Activated T-helper 1 cell treated with anti-CD3 and anti-CD28 coated beads, Interleukin-12 subunit alpha, Interleukin-12 subunit beta, Interleukin-2, Interleukin-4 antibody, amounts not matched to agents 30 ng/mL and 10 ng/mL and 1 ng/mL, durations not matched to agents 14 hours and 24 hours and 36 hours (primary cell): ENCODE measurements at regions not wholly inside any gene's neighbourhood (a gene's known extent, or its start where the extent isn't known, plus 50 kb on each side); places are given as distances from the start of the nearest gene placed in this dataset.

Source experiments
- DNase-seq: peaks from one replicate; pipeline ENCODE4 v3.0.0; 2021; ENCODE audit warnings: low spot score
- H3K27ac Mint-ChIP-seq: one replicate; pipeline ENCODE4 v1.8.0; 2021; ENCODE audit warnings: mild to moderate bottlenecking, mixed read lengths
- H3K27me3 Mint-ChIP-seq: one replicate; pipeline ENCODE4 v1.8.0; 2022; ENCODE audit warnings: mild to moderate bottlenecking, moderate library complexity, mixed read lengths; ENCODE audit not compliant: insufficient read depth
- H3K36me3 Mint-ChIP-seq: one replicate; pipeline ENCODE4 v1.8.0; 2021; ENCODE audit warnings: low read depth, mixed read lengths
- H3K4me1 Mint-ChIP-seq: one replicate; pipeline ENCODE4 v1.8.0; 2021; ENCODE audit warnings: low read depth, mixed read lengths
- H3K4me3 Mint-ChIP-seq: one replicate; pipeline ENCODE4 v1.8.0; 2021; ENCODE audit warnings: mild to moderate bottlenecking, moderate library complexity, mixed read lengths
- H3K9me3 Mint-ChIP-seq: one replicate; pipeline ENCODE4 v1.8.0; 2021; ENCODE audit warnings: mixed read lengths
- intact Hi-C: fragments of 100-400 bp; cut with micrococcal nuclease; formaldehyde crosslinking; loops from one replicate; pipeline ENCODE4 v1.15.1; 2024

DNA sequence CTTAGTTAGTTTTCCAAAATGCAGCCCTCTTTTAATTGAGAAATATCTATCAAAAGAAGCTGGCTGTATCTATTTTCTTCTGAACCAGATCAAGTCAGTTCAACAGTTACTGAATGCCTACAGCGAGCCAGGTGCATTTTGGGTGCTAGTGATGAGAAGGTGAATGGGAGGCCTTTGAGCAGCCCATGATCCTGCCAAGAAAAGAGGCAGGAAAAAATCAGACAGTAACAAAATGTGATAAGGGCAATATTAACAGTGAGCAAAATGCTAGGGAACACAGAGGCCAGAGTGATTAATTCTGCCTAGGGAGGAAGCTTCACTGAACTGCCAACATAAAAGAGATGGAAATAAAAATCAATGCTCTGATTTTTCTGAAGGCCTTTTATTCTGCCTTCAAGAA lies 248.5 kb downstream of the SNCA start:
- Mint-ChIP-seq H3K36me3 (no peaks in the 10 kb centered on the region), H3K27ac (no peak overlapping the region), H3K4me1 (no peaks in the 10 kb centered on the region), H3K4me3 (no peak overlapping the region), H3K9me3 (no peaks in the 10 kb centered on the region), H3K27me3 (peaks cover 10% of the 10 kb centered on the region)
- no peak for DNase-seq
- intact Hi-C loops: no loop called here

DNA sequence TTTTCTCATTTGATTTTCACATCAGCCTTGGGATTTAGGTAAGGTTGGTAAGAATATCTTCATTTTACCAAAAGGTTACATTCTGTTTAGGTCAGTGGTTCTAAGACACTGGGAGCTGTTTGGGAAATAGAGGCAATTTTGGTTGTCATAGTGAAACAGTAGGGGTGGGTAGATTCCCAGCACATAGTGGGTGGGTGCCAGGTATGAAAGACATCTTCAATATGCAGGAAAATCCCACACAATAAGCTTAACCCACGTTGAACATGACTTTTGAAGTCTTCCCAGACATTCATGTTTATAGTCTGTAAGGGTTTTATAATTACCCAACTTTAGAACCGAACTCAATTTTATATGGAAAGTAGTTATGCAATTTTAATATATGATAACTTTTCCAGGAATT lies 249.6 kb downstream of the SNCA start:
- no peak overlapping the region for H3K4me3 Mint-ChIP-seq
- no peaks in the 10 kb centered on the region for H3K9me3 Mint-ChIP-seq
- peaks cover 13% of the 10 kb centered on the region for H3K27me3 Mint-ChIP-seq
- no peak for DNase-seq
- H3K36me3 Mint-ChIP-seq: no peaks in the 10 kb centered on the region
- no peaks in the 10 kb centered on the region for H3K4me1 Mint-ChIP-seq
- no peak overlapping the region for H3K27ac Mint-ChIP-seq
- intact Hi-C loops: loop anchor here (2.0 kb wide), 1 partner anchor 313 kb away; no protein-coding TSS in a partner anchor

DNA sequence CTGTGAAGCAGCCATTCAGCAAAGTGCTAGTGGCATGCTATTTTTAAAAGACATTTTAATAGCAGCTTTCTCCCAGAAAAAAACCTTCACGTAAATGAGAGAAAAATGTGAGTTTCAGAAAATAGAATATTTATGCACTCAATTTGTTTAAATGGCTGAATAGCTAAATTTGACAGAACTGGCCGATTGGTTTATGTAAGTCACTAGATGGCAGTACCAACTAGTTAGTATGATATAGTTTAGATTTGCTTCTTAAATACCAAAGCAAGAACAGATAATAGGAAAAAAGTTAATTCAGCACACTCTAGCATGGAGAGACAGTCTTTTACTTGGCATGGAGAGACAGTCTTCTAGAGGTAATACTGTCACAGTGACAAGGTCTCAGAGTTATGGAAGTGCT lies 250.1 kb downstream of the SNCA start:
- intact Hi-C loops: loop anchor here (2.0 kb wide), 1 partner anchor 314 kb away; no protein-coding TSS in a partner anchor
- DNase-seq: no peak
- Mint-ChIP-seq H3K27ac (no peak overlapping the region), H3K4me1 (no peaks in the 10 kb centered on the region), H3K27me3 (peaks cover 16% of the 10 kb centered on the region), H3K4me3 (no peak overlapping the region), H3K9me3 (no peaks in the 10 kb centered on the region), H3K36me3 (no peaks in the 10 kb centered on the region)

DNA sequence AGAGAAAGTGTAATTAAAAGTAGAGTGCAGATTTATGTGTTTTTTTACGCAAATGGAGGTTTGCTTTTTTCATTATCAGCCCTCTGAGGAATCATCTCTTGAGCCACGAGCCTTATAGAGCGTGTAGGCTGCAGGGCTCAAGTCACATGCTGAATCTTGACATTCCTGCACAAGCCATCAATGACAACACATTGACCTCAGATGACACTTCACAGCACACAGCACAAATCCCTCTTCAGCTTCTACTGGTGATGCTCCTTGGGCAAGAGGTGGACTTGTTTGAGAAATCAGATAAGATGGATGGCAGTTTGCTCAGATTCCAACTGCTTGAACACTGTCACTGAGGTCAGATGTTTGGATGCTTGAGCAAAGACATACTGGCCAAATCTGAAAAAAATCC lies 250.6 kb downstream of the SNCA start:
- no peaks in the 10 kb centered on the region for H3K4me1 Mint-ChIP-seq
- H3K27ac Mint-ChIP-seq: no peak overlapping the region
- peaks cover 13% of the 10 kb centered on the region for H3K27me3 Mint-ChIP-seq
- H3K9me3 Mint-ChIP-seq: no peaks in the 10 kb centered on the region
- DNase-seq: no peak
- H3K36me3 Mint-ChIP-seq: no peaks in the 10 kb centered on the region
- no peak overlapping the region for H3K4me3 Mint-ChIP-seq
- intact Hi-C loops: loop anchor here (2.0 kb wide), 1 partner anchor 314 kb away; no protein-coding TSS in a partner anchor

DNA sequence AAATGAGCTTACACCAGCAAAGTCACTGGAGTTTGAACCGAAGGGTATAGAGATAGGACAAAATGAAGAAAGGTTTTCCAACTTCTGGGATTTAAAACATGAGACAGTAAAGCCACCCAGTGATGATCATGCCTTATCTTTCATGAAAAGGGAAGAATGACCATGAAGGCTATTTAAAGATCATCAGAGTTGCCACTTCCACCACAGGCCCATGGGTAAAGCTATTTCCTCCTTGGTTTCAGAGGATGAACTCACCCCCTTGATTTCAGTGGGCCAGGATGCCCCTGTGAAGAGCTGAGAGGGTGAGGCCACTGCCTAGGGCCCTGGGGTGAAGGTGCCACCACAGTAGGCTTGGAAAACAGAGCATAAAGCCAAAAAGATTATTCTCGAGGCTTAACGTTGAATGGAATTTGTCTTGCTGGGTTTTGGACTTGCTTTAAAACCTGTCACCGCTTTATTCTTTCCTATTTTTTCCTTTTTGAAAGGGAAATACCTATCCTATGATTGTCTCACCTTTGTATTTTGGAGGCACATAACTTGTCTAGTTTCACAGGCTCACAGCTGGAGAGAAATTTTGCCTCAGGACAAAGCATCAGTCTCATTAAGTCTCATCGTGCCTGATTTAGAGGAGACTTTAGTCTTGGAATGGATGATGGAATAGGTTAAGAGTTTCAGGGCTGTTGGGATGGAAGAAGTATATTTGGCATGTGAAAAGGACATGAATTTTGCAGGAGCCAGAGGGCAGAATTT lies 254.0 kb downstream of the SNCA start:
- intact Hi-C loops: no loop called here
- Mint-ChIP-seq H3K9me3 (no peaks in the 10 kb centered on the region), H3K27me3 (peaks cover 12% of the 10 kb centered on the region), H3K4me3 (no peak overlapping the region), H3K36me3 (no peaks in the 10 kb centered on the region), H3K27ac (no peak overlapping the region), H3K4me1 (no peaks in the 10 kb centered on the region)
- no peak for DNase-seq

DNA sequence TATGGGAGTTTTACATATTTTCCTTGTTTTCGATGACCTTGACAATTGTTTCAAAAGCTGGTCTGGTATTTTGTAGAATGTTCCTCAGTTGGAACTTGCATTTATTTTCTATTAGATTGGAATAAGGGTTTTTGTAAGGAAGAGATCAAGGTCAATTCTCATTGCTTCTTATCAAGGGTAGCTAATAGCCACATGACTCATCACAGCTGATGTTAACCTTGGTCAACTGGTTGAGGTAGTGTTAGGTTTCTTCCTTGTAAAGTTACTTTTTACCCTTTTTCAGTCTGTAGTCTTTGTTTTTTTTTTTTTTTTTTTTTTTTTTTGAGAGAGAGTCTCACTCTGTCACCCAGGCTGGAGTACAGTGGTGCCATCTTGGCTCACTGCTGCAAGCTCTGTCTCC lies 257.2 kb downstream of the SNCA start:
- intact Hi-C loops: no loop called here

DNA sequence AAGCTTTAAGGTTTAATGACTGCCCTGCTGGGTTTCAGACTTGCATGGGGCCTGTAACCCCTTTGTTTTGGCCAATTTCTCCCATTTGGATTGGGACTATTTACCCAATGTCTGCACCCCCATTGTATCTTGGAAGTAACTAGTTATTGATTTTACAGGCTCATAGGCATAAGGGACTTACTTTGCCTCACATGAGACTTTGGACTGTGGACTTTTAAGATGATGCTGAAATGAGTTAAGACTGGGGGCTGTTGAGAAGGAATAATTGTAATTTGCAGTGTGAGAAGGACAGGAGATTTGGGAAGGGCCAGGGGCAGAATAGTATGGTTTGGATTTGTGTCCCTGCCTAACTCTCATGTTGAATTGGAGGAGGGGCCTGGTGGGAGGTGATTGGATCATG lies 260.7 kb downstream of the SNCA start:
- H3K27me3 Mint-ChIP-seq: peaks cover 2% of the 10 kb centered on the region

More for the DNA sequence above, 257.2 kb downstream of the SNCA start:
- no peak overlapping the region for H3K4me3 Mint-ChIP-seq
- DNase-seq: no peak
- no peaks in the 10 kb centered on the region for H3K4me1 Mint-ChIP-seq
- peaks cover 8% of the 10 kb centered on the region for H3K27me3 Mint-ChIP-seq
- no peak overlapping the region for H3K27ac Mint-ChIP-seq
- H3K9me3 Mint-ChIP-seq: no peaks in the 10 kb centered on the region
- H3K36me3 Mint-ChIP-seq: no peaks in the 10 kb centered on the region

DNA sequence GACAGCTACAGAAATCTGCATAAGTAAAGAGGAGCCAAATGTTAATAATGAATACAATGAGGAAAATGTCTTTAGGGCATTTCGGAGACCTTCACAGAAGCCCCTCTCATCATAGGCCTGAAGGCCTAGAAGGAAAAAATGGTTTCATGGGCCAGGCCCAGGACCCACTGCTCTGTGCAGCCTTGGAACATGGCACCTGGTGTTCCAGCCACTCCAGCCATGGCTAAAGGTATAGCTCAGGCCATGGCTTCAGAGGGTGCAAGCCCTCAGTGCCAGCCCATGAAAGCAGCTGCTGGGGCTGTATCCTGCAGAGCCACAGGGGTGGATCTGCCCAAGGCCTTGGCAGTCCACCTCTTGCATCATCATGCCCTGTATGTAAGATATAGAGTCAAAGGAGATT lies 261.1 kb downstream of the SNCA start:
- intact Hi-C loops: no loop called here
- H3K4me3 Mint-ChIP-seq: no peak overlapping the region
- H3K36me3 Mint-ChIP-seq: no peaks in the 10 kb centered on the region
- DNase-seq: no peak
- no peaks in the 10 kb centered on the region for H3K9me3 Mint-ChIP-seq
- no peaks in the 10 kb centered on the region for H3K4me1 Mint-ChIP-seq
- no peak overlapping the region for H3K27ac Mint-ChIP-seq
- H3K27me3 Mint-ChIP-seq: peaks cover 2% of the 10 kb centered on the region

More for the DNA sequence above, 260.7 kb downstream of the SNCA start:
- intact Hi-C loops: no loop called here
- no peak overlapping the region for H3K27ac Mint-ChIP-seq
- H3K4me3 Mint-ChIP-seq: no peak overlapping the region
- H3K9me3 Mint-ChIP-seq: no peaks in the 10 kb centered on the region
- DNase-seq: no peak
- H3K36me3 Mint-ChIP-seq: no peaks in the 10 kb centered on the region
- H3K4me1 Mint-ChIP-seq: no peaks in the 10 kb centered on the region

DNA sequence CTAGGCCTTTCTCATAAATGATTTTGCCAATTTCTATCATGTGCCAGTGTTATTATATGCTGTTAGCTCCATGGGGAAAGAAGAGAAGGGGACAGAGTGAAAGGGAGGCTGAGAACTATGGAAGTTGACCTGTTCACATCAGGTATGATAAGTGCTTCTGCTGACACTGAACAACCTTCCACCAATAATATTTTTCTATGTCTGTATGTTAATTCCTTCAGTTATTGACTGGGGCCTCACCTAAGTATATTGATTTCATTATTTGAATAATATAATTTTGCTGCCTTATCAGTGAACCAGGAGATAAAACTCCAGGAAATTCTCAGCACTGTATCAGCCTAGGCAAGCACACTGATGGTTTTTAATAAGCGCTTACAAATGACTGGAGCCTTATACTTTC lies 262.8 kb downstream of the SNCA start:
- Mint-ChIP-seq H3K4me1 (no peaks in the 10 kb centered on the region), H3K36me3 (no peaks in the 10 kb centered on the region), H3K4me3 (no peak overlapping the region), H3K27ac (no peak overlapping the region), H3K27me3 (no peaks in the 10 kb centered on the region), H3K9me3 (no peaks in the 10 kb centered on the region)
- intact Hi-C loops: no loop called here
- no peak for DNase-seq

DNA sequence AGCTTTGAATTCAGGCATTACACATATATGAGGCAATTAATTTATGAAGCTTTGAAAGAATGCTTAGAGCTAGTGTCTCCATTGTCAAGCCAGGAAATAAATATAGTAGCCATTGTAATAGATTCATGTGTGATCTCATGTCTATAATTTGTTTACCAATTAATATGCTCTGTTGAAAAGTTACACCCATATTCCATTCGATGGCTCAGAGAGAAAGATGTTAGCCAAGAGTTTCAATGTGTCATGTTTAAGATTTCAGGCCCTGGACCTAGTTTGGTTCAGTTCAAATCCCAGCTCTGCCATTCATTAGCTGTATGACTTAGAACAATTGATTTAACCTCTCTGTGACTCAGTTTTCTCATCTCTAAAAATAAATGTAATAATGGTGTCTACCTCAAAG lies 263.3 kb downstream of the SNCA start:
- H3K4me3 Mint-ChIP-seq: no peak overlapping the region
- H3K9me3 Mint-ChIP-seq: no peaks in the 10 kb centered on the region
- no peaks in the 10 kb centered on the region for H3K4me1 Mint-ChIP-seq
- intact Hi-C loops: no loop called here
- no peaks in the 10 kb centered on the region for H3K36me3 Mint-ChIP-seq
- no peak overlapping the region for H3K27ac Mint-ChIP-seq
- H3K27me3 Mint-ChIP-seq: no peaks in the 10 kb centered on the region
- DNase-seq: no peak

DNA sequence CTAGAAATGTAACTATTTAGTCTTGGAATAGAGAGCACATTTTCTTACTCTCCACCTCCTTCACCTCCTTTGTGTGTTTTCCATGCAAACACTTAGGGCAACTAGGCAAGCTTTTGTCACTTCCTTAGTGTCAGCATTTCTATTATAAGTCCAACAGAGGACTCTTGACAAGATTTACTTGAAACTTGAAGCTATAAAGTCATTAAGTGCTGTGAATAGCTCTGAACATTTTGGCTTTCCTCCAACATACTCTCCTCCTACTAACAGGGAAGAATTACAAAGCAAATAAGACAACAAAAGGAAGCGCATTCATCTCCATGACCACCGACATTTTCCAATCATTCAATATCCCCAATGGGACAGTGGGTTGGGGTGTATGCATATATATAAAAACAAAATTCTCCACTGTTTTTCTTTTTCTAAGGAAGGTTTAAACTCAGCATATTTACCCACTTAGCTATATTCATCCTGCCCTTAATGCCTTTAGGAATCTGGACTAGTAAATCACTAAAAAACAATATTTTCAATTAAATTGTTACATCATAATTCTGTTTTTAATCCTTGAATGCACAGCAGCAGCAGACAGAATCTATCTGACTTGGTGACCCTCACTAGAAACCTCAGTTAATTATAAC lies 264.6 kb downstream of the SNCA start:
- no peak for DNase-seq
- H3K27ac Mint-ChIP-seq: no peak overlapping the region
- no peak overlapping the region for H3K4me3 Mint-ChIP-seq
- H3K4me1 Mint-ChIP-seq: no peaks in the 10 kb centered on the region
- H3K9me3 Mint-ChIP-seq: no peaks in the 10 kb centered on the region
- peaks cover 2% of the 10 kb centered on the region for H3K27me3 Mint-ChIP-seq
- intact Hi-C loops: no loop called here
- H3K36me3 Mint-ChIP-seq: no peaks in the 10 kb centered on the region

DNA sequence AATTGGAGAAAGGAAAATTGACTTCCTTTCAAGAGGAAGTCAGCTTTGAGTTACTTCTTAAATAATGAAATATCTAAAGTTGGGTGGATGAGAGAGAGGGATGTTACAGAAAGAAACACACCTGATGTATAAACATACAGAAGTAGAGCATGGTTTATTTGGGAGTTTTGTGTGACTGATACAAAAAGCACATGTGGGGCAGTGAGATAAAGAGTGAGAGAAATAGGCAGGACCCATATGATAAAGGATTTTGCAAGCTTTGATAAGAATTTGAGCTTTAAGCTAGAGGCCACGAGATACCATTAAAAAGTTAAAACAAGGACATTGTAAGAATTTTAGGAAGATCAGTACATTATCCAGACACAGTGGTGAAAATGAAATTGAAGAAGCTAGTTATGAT lies 263.3 kb upstream of the GPRIN3 start:
- Mint-ChIP-seq H3K36me3 (no peaks in the 10 kb centered on the region), H3K4me1 (no peaks in the 10 kb centered on the region), H3K27ac (no peak overlapping the region), H3K9me3 (no peaks in the 10 kb centered on the region), H3K4me3 (no peak overlapping the region), H3K27me3 (peaks cover 6% of the 10 kb centered on the region)
- no peak for DNase-seq
- intact Hi-C loops: no loop called here

DNA sequence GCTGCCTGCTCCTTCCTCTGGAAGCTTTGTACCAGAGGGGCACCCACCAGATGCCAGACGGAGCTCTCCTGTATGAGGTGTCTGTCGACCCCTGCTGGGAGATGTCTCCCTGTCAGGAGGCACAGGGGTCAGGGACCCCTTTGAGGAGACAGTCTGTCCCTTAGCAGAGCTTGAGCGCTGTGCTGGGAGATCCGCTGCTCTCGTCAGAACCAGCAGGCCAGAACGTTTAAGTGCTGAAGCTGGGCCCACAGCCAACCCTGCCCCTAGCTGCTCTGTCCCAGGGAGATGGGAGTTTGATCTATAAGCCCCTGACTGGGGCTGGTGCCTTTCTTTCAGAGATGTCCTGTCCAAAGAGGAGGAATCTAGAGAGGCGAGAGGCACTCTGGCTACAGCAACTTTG lies 260.3 kb upstream of the GPRIN3 start:
- no peak for DNase-seq
- H3K36me3 Mint-ChIP-seq: no peaks in the 10 kb centered on the region
- no peaks in the 10 kb centered on the region for H3K9me3 Mint-ChIP-seq
- no peak overlapping the region for H3K27ac Mint-ChIP-seq
- peaks cover 6% of the 10 kb centered on the region for H3K27me3 Mint-ChIP-seq
- H3K4me1 Mint-ChIP-seq: peaks cover 8% of the 10 kb centered on the region
- intact Hi-C loops: no loop called here
- H3K4me3 Mint-ChIP-seq: no peak overlapping the region
